OCI-LY3 (cell line): ENCODE measurements at regions not wholly inside any gene's neighbourhood (a gene's known extent, or its start where the extent isn't known, plus 50 kb on each side); places are given as distances from the start of the nearest gene placed in this dataset.

Source experiments
- EZH2phosphoT487 ChIP-seq: fragments of 200-600 bp; shearing (Covaris generic); IDR thresholded peaks from 2 replicates; pipeline ENCODE4 v1.6.1; 2018; ENCODE audit warnings: antibody characterized with exemption, mixed run types, low read depth
- TF ChIP-seq, protein P1 (sequence below): fragments of 200-600, 300-600 bp; sonication (generic); IDR thresholded peaks from 2 replicates; pipeline ENCODE4 v1.5.1; 2014; ENCODE audit warnings: antibody characterized with exemption, low read length, low read depth

DNA sequence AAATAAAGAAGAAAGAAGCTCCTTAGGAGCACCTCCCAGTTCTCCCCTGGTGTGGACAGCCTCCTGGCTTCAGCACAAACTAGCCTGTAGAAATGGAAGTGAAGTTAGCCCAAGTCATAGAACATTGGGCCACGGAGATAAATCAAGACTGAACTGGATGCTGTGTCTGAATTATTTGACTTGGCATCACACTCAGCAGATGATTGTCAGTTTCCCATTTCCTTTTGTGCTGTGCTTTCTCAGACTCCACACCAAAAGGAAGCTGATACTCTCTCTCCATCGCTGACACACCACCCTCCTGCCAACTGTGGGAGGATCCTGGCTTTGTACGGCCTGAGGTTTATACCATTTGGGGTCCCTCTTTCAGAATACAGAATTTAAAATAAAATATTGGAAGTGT lies 209.8 kb downstream of the TFAP2A start:
- TF ChIP-seq, protein P1, sequence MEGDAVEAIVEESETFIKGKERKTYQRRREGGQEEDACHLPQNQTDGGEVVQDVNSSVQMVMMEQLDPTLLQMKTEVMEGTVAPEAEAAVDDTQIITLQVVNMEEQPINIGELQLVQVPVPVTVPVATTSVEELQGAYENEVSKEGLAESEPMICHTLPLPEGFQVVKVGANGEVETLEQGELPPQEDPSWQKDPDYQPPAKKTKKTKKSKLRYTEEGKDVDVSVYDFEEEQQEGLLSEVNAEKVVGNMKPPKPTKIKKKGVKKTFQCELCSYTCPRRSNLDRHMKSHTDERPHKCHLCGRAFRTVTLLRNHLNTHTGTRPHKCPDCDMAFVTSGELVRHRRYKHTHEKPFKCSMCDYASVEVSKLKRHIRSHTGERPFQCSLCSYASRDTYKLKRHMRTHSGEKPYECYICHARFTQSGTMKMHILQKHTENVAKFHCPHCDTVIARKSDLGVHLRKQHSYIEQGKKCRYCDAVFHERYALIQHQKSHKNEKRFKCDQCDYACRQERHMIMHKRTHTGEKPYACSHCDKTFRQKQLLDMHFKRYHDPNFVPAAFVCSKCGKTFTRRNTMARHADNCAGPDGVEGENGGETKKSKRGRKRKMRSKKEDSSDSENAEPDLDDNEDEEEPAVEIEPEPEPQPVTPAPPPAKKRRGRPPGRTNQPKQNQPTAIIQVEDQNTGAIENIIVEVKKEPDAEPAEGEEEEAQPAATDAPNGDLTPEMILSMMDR: no peak
- TF ChIP-seq EZH2phosphoT487: no peak
